LNCAP (cell line): ENCODE measurements at regions not wholly inside any gene's neighbourhood (a gene's known extent, or its start where the extent isn't known, plus 50 kb on each side); places are given as distances from the start of the nearest gene placed in this dataset.

Source experiments
- CTCF ChIP-seq: fragments of 450-650 bp; IDR thresholded peaks from 2 replicates; pipeline ENCODE4 v1.5.1; 2017; ENCODE audit warnings: mild to moderate bottlenecking

DNA sequence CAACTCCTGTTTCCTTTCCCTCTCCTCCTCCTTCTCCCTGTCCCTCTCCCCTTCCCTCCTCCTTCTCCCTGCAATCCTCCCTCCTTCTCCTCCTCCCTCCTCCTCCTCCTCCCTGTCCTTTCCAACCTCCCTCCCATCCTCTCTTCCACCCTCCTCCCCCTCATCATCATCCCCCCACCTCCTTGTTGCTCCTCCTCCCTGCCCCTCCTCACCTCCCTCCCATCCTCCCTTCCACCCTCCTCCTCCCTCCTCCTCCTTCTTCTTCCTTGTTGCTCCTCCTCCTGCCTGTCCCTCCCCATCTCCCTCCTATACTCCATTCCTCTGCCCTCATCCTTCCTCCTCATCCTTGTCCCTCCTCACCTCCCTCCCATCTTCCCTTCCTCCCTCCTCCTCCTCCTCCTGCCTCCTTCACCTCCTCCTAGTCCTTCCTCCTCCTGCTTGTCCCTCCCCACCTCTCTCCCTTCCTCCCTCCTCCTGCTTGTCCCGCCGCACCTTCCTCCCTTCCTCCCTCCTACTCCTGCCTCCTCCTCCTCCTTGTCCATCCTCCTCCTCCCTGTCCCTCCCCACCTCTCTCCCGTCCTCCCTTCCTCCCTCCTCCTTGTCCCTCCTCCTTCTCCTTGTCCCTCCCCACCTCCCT, 222.5 kb downstream of the IRF8 start:
- no peak for TF ChIP-seq CTCF

- TF ChIP-seq CTCF = no peak
Observed at GRCh38 chr16:86122681-86123342, 223.8 kb downstream of the IRF8 start.

- no peak for TF ChIP-seq CTCF
Observed at GRCh38 chr16:86124321-86124720, 225.4 kb downstream of the IRF8 start.

GRCh38 chr16:86126891-86127290, 227.9 kb downstream of the IRF8 start:
- no peak for TF ChIP-seq CTCF

DNA sequence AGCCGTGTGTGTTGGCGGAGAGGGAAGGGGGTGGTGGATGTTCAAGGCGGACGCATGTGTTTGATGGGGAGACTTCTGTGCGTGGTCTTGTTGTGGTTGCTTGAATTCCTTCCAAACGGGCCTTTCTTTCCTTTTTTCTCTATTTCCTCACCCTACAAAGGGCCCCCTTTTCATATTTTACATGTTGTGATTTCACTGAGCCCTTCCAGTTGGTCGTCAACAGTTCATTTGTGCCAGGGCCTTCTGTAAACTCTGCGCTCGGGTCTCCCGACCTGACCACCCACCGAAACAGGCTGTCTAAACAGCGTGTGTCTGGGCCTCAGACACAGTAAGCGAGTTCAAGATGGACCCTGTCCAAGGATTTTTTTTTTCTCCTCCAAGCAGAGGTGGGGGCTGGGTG, 228.4 kb downstream of the IRF8 start:
- TF ChIP-seq CTCF = no peak

DNA sequence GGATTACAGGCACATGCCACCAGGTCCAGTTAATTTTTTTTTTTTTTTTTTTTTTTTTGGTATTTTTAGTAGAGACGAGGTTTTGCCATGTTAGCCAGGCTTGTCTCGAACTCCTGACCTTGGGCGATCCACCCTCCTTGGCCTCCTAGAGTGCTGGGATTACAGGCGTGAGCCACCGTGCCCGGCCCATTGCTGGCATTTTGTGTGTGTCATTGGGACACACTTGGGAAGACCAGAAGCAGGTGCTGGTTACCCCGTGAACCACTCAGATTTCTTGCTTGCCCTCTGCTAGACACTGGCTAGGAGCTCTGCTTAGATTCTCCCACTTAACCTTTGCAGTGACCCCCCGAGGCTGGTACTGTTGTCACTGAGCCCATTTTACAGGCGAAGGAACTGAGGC, 229.3 kb downstream of the IRF8 start:
- TF ChIP-seq CTCF = no peak

- TF ChIP-seq CTCF = no peak
Observed at GRCh38 chr16:86129541-86129940, 230.6 kb downstream of the IRF8 start.
